SK-N-SH (cell line): ENCODE measurements at regions not wholly inside any gene's neighbourhood (a gene's known extent, or its start where the extent isn't known, plus 50 kb on each side); places are given as distances from the start of the nearest gene placed in this dataset.

ENCODE experiments used
- CTCF ChIA-PET: fragments of 300-600, 350-600 bp; formaldehyde crosslinking; extraction: SDS; loops from one replicate; lab custom pipeline; 2021; lab: Yijun Ruan, JAX
- POLR2A ChIA-PET: fragments of 350-600 bp; sonication (Branson Sonifier 250); formaldehyde crosslinking; extraction: SDS; loops from one replicate; lab custom pipeline; 2020; ENCODE audit warnings: antibody characterized with exemption, inconsistent platforms; lab: Yijun Ruan, JAX
- DNase-seq: peaks from one replicate; pipeline ENCODE4 v3.0.0; 2012
- H2AFZ ChIP-seq: fragments of 200-600 bp; sonication (generic); 2 replicates; pipeline ENCODE4 v1.8.1; 2016; ENCODE audit warnings: antibody characterized with exemption, mild to moderate bottlenecking, low read depth
- H3F3A ChIP-seq: fragments of 200-600 bp; sonication (generic); replicated peaks from 2 replicates; pipeline ENCODE3; 2016; ENCODE audit warnings: antibody characterized with exemption, mild to moderate bottlenecking; ENCODE audit not compliant: insufficient read depth
- H3K27ac ChIP-seq, 2 experiments: fragments of 200-500 bp in 1 of 2; fragments of 200-600 bp in 1 of 2; sonication (Bioruptor generic) in 1 of 2; sonication (generic), shearing (Covaris generic) in 1 of 2; 2 replicates each; pipeline versions ENCODE4 v1.5.1 to v1.6.1; 2014 to 2016; ENCODE audit warnings: low read depth in 2 of 2, inconsistent platforms in 1 of 2, low read length in 1 of 2, mild to moderate bottlenecking in 1 of 2, mixed read lengths in 1 of 2
- H3K27me3 ChIP-seq: fragments of 200-600 bp; sonication (generic), shearing (Covaris generic); 2 replicates; pipeline ENCODE4 v1.6.1; 2016; ENCODE audit warnings: mixed run types; ENCODE audit not compliant: insufficient read depth
- H3K36me3 ChIP-seq, 2 experiments: fragments of 200-500 bp in 1 of 2; fragments of 200-600 bp in 1 of 2; sonication (Bioruptor generic) in 1 of 2; sonication (generic) in 1 of 2; replicated peaks in 1 of 2; 2 replicates each; pipeline versions ENCODE3 to v1.5.1; 2014 to 2016; ENCODE audit warnings: low read length in 1 of 2, mild to moderate bottlenecking in 1 of 2; ENCODE audit not compliant: insufficient read depth in 2 of 2, control insufficient read depth in 1 of 2
- H3K4me1 ChIP-seq, 2 experiments: fragments of 200-500 bp in 1 of 2; fragments of 200-600 bp in 1 of 2; sonication (Bioruptor generic) in 1 of 2; sonication (generic), shearing (Covaris generic) in 1 of 2; 2 replicates each; pipeline versions ENCODE4 v1.5.1 to v1.6.1; 2014 to 2016; ENCODE audit warnings: low read depth in 1 of 2, low read length in 1 of 2, mixed run types in 1 of 2; ENCODE audit not compliant: insufficient read depth in 2 of 2, control insufficient read depth in 1 of 2
- H3K4me2 ChIP-seq: fragments of 200-600 bp; sonication (generic), shearing (Covaris generic); 2 replicates; pipeline ENCODE4 v1.6.1; 2017; ENCODE audit warnings: mixed run types
- H3K4me3 ChIP-seq, 2 experiments: fragments of 200-500 bp in 1 of 2; fragments of 200-600 bp in 1 of 2; sonication (Bioruptor generic) in 1 of 2; sonication (generic), shearing (Covaris generic) in 1 of 2; 2 replicates each; pipeline versions ENCODE4 v1.5.1 to v1.8.1; 2014 to 2016; ENCODE audit warnings: low read depth in 2 of 2, inconsistent platforms in 1 of 2, low read length in 1 of 2, mild to moderate bottlenecking in 1 of 2, mixed read lengths in 1 of 2, moderate library complexity in 1 of 2
- H3K79me2 ChIP-seq: fragments of 200-600 bp; sonication (generic); 2 replicates; pipeline ENCODE4 v1.8.1; 2017; ENCODE audit warnings: mild to moderate bottlenecking; ENCODE audit not compliant: insufficient read depth
- H3K9ac ChIP-seq: fragments of 200-600 bp; sonication (generic); 2 replicates; pipeline ENCODE4 v1.6.1; 2017; ENCODE audit warnings: mixed run types
- H3K9me2 ChIP-seq: fragments of 200-600 bp; sonication (generic); 2 replicates; pipeline ENCODE4 v1.6.1; 2017; ENCODE audit warnings: mixed run types
- H3K9me3 ChIP-seq: fragments of 200-600 bp; sonication (generic); 2 replicates; pipeline ENCODE4 v1.6.1; 2017; ENCODE audit warnings: mixed run types, mild to moderate bottlenecking, moderate library complexity
- H4K20me1 ChIP-seq: fragments of 200-600 bp; sonication (generic); 2 replicates; pipeline ENCODE4 v1.6.1; 2017; ENCODE audit warnings: mild to moderate bottlenecking, mixed run types; ENCODE audit not compliant: insufficient read depth
- ELF1 ChIP-seq: IDR thresholded peaks from 2 replicates; pipeline ENCODE4 v1.4.0; 2012
- EZH2phosphoT487 ChIP-seq: fragments of 200-600 bp; sonication (generic); IDR thresholded peaks from 2 replicates; pipeline ENCODE4 v1.6.1; 2017; ENCODE audit warnings: low read depth, mixed run types, mild to moderate bottlenecking, antibody characterized with exemption, moderate library complexity, borderline replicate concordance
- FOSL2 ChIP-seq: IDR thresholded peaks from 2 replicates; pipeline ENCODE4 v1.4.0; 2012; ENCODE audit warnings: low read depth, mild to moderate bottlenecking, moderate library complexity, borderline replicate concordance
- FOXM1 ChIP-seq: IDR thresholded peaks from 2 replicates; pipeline ENCODE4 v1.4.0; 2012; ENCODE audit warnings: low read depth, mild to moderate bottlenecking
- RAD21 ChIP-seq: IDR thresholded peaks from 2 replicates; pipeline ENCODE4 v1.6.1; 2012; ENCODE audit warnings: mild to moderate bottlenecking, low read length
- RFX5 ChIP-seq: IDR thresholded peaks from 2 replicates; pipeline ENCODE4 v1.6.1; 2012; ENCODE audit warnings: mild to moderate bottlenecking, improper control_type of control experiment, low read length
- YY1 ChIP-seq: IDR thresholded peaks from 2 replicates; pipeline ENCODE4 v1.4.0; 2012; ENCODE audit warnings: low read depth, mild to moderate bottlenecking
- WGBS: methylation state at CpG from one replicate; pipeline ENCODE4 v1.1.6; 2017; ENCODE audit warnings: low lambda C conversion rate; 5-methylcytosine and 5-hydroxymethylcytosine counted together
- TF ChIP-seq, protein P1 (sequence below): IDR thresholded peaks from 2 replicates; pipeline ENCODE4 v1.6.1; 2012; ENCODE audit warnings: mild to moderate bottlenecking, low read depth, low read length, moderate library complexity
- TF ChIP-seq, protein P2 (sequence below): IDR thresholded peaks from 2 replicates; pipeline ENCODE4 v1.4.0; 2012; ENCODE audit warnings: low read depth, borderline replicate concordance
- TF ChIP-seq, protein P3 (sequence below): fragments of 150-350 bp; IDR thresholded peaks from 2 replicates; pipeline ENCODE4 v1.6.1; 2017; ENCODE audit warnings: antibody characterized with exemption, low read length, low read depth, borderline replicate concordance
- TF ChIP-seq, protein P4 (sequence below): fragments of 150-350 bp; IDR thresholded peaks from 2 replicates; pipeline ENCODE4 v1.6.1; 2016; ENCODE audit warnings: mild to moderate bottlenecking, low read depth, low read length
- TF ChIP-seq, protein P5 (sequence below): IDR thresholded peaks from 2 replicates; pipeline ENCODE4 v1.4.0; 2012; ENCODE audit warnings: low read depth
- TF ChIP-seq, protein P6 (sequence below): IDR thresholded peaks from 2 replicates; pipeline ENCODE4; 2012
- TF ChIP-seq, protein P7 (sequence below): IDR thresholded peaks from 2 replicates; pipeline ENCODE4 v1.4.0; 2012; ENCODE audit warnings: low read depth, borderline replicate concordance

DNA sequence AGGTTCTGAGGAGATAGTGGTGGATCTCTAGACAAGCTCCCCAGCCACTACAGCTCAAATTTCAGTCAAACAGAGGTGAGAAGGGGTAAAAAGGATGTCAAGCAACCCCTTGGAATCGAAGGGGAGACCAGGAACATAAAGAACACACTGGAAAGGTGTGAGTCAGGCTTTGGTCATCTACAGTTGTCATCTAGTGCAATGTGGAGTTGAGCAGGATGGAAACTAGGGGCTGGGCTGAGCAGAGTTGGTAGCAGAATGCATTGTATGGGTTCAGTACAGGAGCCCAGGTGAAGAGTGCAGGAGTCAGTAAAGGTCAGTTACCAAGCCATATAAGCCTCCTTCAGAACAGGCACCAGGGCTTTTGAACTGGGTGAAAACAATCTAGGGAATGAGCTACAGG lies 52.7 kb upstream of the VAV3 start:
- H3F3A ChIP-seq: peaks cover 2% of the 10 kb centered on the region
- CTCF ChIA-PET: no interaction called here
- 29% methylated on average over 1 of the region's 1 CpG for WGBS

More for the DNA sequence above, 52.7 kb upstream of the VAV3 start:
- H3K36me3 ChIP-seq: no peaks in the 10 kb centered on the region
- no peaks in the 10 kb centered on the region for H4K20me1 ChIP-seq
- H3K9ac ChIP-seq: no peak overlapping the region
- no peaks in the 10 kb centered on the region for H3K9me2 ChIP-seq
- no peak overlapping the region for H2AFZ ChIP-seq
- H3K4me3 ChIP-seq: no peak overlapping the region
- no peaks in the 10 kb centered on the region for H3K79me2 ChIP-seq
- peaks cover 0 to 5% of the 10 kb centered on the region in 2 experiments; a peak in 1 of 4 replicates for H3K4me1 ChIP-seq
- DNase-seq: no peak
- no peak overlapping the region for H3K4me2 ChIP-seq
- POLR2A ChIA-PET: no interaction called here
- no peak overlapping the region for H3K27ac ChIP-seq
- H3K9me3 ChIP-seq: no peaks in the 10 kb centered on the region
- no peaks in the 10 kb centered on the region for H3K27me3 ChIP-seq
- TF ChIP-seq, protein P1, sequence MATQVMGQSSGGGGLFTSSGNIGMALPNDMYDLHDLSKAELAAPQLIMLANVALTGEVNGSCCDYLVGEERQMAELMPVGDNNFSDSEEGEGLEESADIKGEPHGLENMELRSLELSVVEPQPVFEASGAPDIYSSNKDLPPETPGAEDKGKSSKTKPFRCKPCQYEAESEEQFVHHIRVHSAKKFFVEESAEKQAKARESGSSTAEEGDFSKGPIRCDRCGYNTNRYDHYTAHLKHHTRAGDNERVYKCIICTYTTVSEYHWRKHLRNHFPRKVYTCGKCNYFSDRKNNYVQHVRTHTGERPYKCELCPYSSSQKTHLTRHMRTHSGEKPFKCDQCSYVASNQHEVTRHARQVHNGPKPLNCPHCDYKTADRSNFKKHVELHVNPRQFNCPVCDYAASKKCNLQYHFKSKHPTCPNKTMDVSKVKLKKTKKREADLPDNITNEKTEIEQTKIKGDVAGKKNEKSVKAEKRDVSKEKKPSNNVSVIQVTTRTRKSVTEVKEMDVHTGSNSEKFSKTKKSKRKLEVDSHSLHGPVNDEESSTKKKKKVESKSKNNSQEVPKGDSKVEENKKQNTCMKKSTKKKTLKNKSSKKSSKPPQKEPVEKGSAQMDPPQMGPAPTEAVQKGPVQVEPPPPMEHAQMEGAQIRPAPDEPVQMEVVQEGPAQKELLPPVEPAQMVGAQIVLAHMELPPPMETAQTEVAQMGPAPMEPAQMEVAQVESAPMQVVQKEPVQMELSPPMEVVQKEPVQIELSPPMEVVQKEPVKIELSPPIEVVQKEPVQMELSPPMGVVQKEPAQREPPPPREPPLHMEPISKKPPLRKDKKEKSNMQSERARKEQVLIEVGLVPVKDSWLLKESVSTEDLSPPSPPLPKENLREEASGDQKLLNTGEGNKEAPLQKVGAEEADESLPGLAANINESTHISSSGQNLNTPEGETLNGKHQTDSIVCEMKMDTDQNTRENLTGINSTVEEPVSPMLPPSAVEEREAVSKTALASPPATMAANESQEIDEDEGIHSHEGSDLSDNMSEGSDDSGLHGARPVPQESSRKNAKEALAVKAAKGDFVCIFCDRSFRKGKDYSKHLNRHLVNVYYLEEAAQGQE: no peak
- TF ChIP-seq ELF1 (no peak), FOXM1 (no peak), RAD21 (no peak), YY1 (no peak), RFX5 (no peak), EZH2phosphoT487 (no peak), FOSL2 (no peak)
- TF ChIP-seq, protein P2, sequence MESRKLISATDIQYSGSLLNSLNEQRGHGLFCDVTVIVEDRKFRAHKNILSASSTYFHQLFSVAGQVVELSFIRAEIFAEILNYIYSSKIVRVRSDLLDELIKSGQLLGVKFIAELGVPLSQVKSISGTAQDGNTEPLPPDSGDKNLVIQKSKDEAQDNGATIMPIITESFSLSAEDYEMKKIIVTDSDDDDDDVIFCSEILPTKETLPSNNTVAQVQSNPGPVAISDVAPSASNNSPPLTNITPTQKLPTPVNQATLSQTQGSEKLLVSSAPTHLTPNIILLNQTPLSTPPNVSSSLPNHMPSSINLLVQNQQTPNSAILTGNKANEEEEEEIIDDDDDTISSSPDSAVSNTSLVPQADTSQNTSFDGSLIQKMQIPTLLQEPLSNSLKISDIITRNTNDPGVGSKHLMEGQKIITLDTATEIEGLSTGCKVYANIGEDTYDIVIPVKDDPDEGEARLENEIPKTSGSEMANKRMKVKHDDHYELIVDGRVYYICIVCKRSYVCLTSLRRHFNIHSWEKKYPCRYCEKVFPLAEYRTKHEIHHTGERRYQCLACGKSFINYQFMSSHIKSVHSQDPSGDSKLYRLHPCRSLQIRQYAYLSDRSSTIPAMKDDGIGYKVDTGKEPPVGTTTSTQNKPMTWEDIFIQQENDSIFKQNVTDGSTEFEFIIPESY: no peak
- TF ChIP-seq, protein P3, sequence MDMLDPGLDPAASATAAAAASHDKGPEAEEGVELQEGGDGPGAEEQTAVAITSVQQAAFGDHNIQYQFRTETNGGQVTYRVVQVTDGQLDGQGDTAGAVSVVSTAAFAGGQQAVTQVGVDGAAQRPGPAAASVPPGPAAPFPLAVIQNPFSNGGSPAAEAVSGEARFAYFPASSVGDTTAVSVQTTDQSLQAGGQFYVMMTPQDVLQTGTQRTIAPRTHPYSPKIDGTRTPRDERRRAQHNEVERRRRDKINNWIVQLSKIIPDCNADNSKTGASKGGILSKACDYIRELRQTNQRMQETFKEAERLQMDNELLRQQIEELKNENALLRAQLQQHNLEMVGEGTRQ: no peak
- TF ChIP-seq, protein P4, sequence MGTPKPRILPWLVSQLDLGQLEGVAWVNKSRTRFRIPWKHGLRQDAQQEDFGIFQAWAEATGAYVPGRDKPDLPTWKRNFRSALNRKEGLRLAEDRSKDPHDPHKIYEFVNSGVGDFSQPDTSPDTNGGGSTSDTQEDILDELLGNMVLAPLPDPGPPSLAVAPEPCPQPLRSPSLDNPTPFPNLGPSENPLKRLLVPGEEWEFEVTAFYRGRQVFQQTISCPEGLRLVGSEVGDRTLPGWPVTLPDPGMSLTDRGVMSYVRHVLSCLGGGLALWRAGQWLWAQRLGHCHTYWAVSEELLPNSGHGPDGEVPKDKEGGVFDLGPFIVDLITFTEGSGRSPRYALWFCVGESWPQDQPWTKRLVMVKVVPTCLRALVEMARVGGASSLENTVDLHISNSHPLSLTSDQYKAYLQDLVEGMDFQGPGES: no peak
- TF ChIP-seq, protein P5, sequence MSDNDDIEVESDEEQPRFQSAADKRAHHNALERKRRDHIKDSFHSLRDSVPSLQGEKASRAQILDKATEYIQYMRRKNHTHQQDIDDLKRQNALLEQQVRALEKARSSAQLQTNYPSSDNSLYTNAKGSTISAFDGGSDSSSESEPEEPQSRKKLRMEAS: no peak
- TF ChIP-seq, protein P6, sequence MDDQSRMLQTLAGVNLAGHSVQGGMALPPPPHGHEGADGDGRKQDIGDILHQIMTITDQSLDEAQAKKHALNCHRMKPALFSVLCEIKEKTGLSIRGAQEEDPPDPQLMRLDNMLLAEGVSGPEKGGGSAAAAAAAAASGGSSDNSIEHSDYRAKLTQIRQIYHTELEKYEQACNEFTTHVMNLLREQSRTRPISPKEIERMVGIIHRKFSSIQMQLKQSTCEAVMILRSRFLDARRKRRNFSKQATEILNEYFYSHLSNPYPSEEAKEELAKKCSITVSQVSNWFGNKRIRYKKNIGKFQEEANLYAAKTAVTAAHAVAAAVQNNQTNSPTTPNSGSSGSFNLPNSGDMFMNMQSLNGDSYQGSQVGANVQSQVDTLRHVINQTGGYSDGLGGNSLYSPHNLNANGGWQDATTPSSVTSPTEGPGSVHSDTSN: no peak
- TF ChIP-seq, protein P7, sequence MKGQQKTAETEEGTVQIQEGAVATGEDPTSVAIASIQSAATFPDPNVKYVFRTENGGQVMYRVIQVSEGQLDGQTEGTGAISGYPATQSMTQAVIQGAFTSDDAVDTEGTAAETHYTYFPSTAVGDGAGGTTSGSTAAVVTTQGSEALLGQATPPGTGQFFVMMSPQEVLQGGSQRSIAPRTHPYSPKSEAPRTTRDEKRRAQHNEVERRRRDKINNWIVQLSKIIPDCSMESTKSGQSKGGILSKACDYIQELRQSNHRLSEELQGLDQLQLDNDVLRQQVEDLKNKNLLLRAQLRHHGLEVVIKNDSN: no peak
- TF ChIP-seq, all 33 proteins: peak for 0
